OCI-LY7 (cell line): ENCODE measurements at regions not wholly inside any gene's neighbourhood (a gene's known extent, or its start where the extent isn't known, plus 50 kb on each side); places are given as distances from the start of the nearest gene placed in this dataset.

ENCODE experiments used
- BruUV-seq: library from RNA; stranded (reverse); fragments of 400-500 nt; replicated peaks from 2 replicates; lab custom pipeline; 2021; lab: Mats Ljungman, UMichigan
- CTCF ChIA-PET: fragments of 300-600 bp; sonication (Branson Sonifier 250); formaldehyde crosslinking; loops from one replicate; lab custom pipeline; 2022; ENCODE audit warnings: antibody characterized with exemption; ENCODE audit not compliant: unreplicated experiment; lab: Charles Lee
- POLR2A ChIA-PET: fragments of 300-600 bp; sonication (Branson Sonifier 250); formaldehyde crosslinking; loops from one replicate; lab custom pipeline; 2022; ENCODE audit warnings: antibody characterized with exemption; lab: Charles Lee
- DNase-seq: peaks from one replicate; pipeline ENCODE4 v3.0.0-alpha.2; 2015; ENCODE audit warnings: low spot score
- H2AFZ ChIP-seq: fragments of 200-600 bp; sonication (generic), shearing (Covaris generic); 2 replicates; pipeline ENCODE4 v1.6.1; 2014; ENCODE audit warnings: mild to moderate bottlenecking, antibody characterized with exemption, low read length, moderate library complexity
- H3K27ac ChIP-seq: fragments of 200-600 bp; sonication (generic); 2 replicates; pipeline ENCODE4 v1.5.1; 2014; ENCODE audit warnings: mixed run types, low read depth, mild to moderate bottlenecking, moderate library complexity, low read length, inconsistent platforms; ENCODE audit not compliant: poor library complexity, severe bottlenecking
- H3K36me3 ChIP-seq: fragments of 200-600 bp; sonication (generic); 2 replicates; pipeline ENCODE4 v1.6.1; 2014; ENCODE audit warnings: mild to moderate bottlenecking, antibody characterized with exemption, low read length, moderate library complexity, mixed read lengths; ENCODE audit not compliant: insufficient read depth
- H3K4me1 ChIP-seq: fragments of 200-600 bp; sonication (generic); 2 replicates; pipeline ENCODE4 v1.5.1; 2014; ENCODE audit warnings: mild to moderate bottlenecking, low read length; ENCODE audit not compliant: insufficient read depth, poor library complexity, severe bottlenecking
- H3K4me2 ChIP-seq: fragments of 200-600 bp; sonication (generic); 2 replicates; pipeline ENCODE4 v1.6.1; 2014; ENCODE audit warnings: mild to moderate bottlenecking, low read length
- H3K4me3 ChIP-seq: fragments of 200-600 bp; sonication (generic); 2 replicates; pipeline ENCODE4 v1.5.1; 2014; ENCODE audit warnings: mild to moderate bottlenecking, low read depth, low read length; ENCODE audit not compliant: poor library complexity, severe bottlenecking
- H3K79me2 ChIP-seq: fragments of 200-600 bp; sonication (generic); 2 replicates; pipeline ENCODE4 v1.6.1; 2016; ENCODE audit warnings: low read depth, mild to moderate bottlenecking, low read length, moderate library complexity, mixed read lengths; ENCODE audit not compliant: insufficient read depth
- H3K9me2 ChIP-seq: fragments of 200-600 bp; sonication (generic); 2 replicates; pipeline ENCODE4 v1.6.1; 2016; ENCODE audit warnings: mild to moderate bottlenecking, low read length, mixed read lengths; ENCODE audit not compliant: insufficient read depth
- H3K9me3 ChIP-seq: fragments of 200-600 bp; sonication (generic); 2 replicates; pipeline ENCODE4 v1.6.1; 2014; ENCODE audit warnings: mild to moderate bottlenecking, mixed run types, low read length, mixed read lengths
- H4K20me1 ChIP-seq: fragments of 200-600 bp; sonication (generic); 2 replicates; pipeline ENCODE4 v1.6.1; 2014; ENCODE audit warnings: mild to moderate bottlenecking, antibody characterized with exemption, low read length, moderate library complexity, mixed read lengths; ENCODE audit not compliant: insufficient read depth
- EZH2phosphoT487 ChIP-seq: fragments of 200-600 bp; sonication (generic); IDR thresholded peaks from 2 replicates; pipeline ENCODE4 v1.6.1; 2018; ENCODE audit warnings: low read depth, borderline replicate concordance, mild to moderate bottlenecking, mixed run types, antibody characterized with exemption, low read length, moderate library complexity, mixed read lengths
- intact Hi-C: fragments of 100-400 bp; cut with micrococcal nuclease; formaldehyde crosslinking; loops from one replicate; pipeline ENCODE4 v1.10.0; 2022; ENCODE audit not compliant: unreplicated experiment
- TF ChIP-seq, protein P1 (sequence below): fragments of 200-600 bp; sonication (generic); conservative IDR thresholded peaks from 2 replicates; pipeline ENCODE4 v1.5.1; 2014; ENCODE audit warnings: mild to moderate bottlenecking, antibody characterized with exemption, low read length, moderate library complexity, mixed read lengths

DNA sequence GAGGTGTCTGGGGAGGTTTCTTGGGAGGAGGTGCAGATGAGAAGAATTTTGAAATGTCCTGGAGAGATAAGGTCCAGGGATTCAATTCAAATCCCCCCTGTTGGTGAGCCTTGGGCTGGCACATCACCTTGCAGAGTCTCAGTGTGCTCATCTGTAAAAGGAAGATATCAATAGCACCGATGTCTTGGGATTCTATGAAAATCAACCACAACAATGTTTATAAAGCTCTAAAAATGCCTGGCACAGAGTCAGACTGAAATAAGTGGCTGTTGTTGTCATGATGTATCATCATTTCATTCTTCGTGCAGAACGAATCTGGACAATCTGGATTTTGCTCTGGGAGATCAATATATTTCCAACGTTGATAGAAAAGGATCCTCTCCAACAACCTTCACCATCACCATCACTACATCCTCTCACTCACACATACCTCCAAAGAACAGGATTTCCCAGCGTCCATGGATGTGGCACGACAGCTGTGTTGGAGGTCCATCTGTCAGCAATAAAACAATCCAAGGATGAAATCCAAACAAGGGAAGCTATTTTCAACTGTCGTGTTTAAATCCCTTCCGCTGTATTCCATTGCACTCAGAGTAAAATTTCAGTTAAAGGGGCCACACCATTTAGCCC lies 393.7 kb upstream of the DYNLRB2 start:
- no peaks in the 10 kb centered on the region for H3K9me3 ChIP-seq
- intact Hi-C loops = no loop called here
- no peak for TF ChIP-seq EZH2phosphoT487
- TF ChIP-seq, protein P1, sequence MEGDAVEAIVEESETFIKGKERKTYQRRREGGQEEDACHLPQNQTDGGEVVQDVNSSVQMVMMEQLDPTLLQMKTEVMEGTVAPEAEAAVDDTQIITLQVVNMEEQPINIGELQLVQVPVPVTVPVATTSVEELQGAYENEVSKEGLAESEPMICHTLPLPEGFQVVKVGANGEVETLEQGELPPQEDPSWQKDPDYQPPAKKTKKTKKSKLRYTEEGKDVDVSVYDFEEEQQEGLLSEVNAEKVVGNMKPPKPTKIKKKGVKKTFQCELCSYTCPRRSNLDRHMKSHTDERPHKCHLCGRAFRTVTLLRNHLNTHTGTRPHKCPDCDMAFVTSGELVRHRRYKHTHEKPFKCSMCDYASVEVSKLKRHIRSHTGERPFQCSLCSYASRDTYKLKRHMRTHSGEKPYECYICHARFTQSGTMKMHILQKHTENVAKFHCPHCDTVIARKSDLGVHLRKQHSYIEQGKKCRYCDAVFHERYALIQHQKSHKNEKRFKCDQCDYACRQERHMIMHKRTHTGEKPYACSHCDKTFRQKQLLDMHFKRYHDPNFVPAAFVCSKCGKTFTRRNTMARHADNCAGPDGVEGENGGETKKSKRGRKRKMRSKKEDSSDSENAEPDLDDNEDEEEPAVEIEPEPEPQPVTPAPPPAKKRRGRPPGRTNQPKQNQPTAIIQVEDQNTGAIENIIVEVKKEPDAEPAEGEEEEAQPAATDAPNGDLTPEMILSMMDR = no peak
- H3K27ac ChIP-seq = no peak overlapping the region
- no peak overlapping the region for H2AFZ ChIP-seq
- no peaks in the 10 kb centered on the region for H4K20me1 ChIP-seq
- H3K4me3 ChIP-seq = no peak overlapping the region
- BruUV-seq = no TSS peak
- CTCF ChIA-PET = no interaction called here
- no peak overlapping the region for H3K4me2 ChIP-seq
- POLR2A ChIA-PET = no interaction called here
- no peaks in the 10 kb centered on the region for H3K79me2 ChIP-seq
- DNase-seq = no peak
- no peaks in the 10 kb centered on the region for H3K9me2 ChIP-seq
- H3K36me3 ChIP-seq = no peaks in the 10 kb centered on the region
- H3K4me1 ChIP-seq = no peaks in the 10 kb centered on the region

DNA sequence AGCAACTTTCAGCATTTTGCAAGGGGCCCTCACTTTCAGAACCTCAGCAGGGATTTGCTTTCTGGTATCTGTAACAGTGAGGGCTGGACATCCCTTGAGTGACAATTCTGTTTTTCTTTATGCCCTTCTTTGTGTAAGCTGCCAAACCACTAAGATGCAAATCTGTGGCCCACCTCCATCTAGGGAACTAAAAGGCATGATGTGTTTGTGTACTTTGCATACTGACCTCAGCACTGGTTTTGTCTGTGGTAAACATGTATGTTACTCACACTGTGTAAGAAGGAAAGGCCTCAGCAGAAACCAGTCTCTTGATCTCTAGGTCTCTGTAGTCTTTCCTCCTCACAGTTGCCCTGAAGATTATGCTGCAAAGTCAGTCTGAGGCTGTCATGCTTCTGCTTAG lies 396.6 kb upstream of the DYNLRB2 start:
- Histone ChIP-seq H3K36me3 (no peaks in the 10 kb centered on the region), H3K79me2 (no peaks in the 10 kb centered on the region), H4K20me1 (no peaks in the 10 kb centered on the region), H3K27ac (no peak overlapping the region), H3K4me2 (no peak overlapping the region), H2AFZ (no peak overlapping the region), H3K9me2 (no peaks in the 10 kb centered on the region), H3K4me3 (no peak overlapping the region), H3K9me3 (no peaks in the 10 kb centered on the region), H3K4me1 (no peaks in the 10 kb centered on the region)
- DNase-seq = no peak
- TF ChIP-seq, protein P1 = no peak
- TF ChIP-seq EZH2phosphoT487 = no peak
- intact Hi-C loops = no loop called here
- POLR2A ChIA-PET = no interaction called here
- BruUV-seq = no TSS peak
- CTCF ChIA-PET = no interaction called here

DNA sequence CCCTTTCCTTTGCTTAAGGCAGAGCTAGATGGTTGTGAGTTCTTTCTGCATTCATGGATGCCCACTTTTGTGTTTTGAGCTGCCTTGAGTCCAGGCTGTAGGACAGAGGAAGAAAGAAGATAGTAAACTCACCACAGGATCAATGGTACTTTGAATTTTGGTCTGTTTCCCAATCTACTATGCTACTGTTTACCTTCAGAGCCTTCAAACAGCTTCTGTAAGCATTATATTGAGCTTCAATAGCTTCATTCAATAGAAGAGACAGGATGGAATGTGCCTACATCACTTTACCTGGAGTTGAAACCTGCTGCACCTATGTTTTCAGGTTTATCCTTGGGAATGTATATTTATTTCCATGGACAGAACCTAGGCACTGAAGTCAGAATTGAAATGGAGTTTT lies 397.9 kb upstream of the DYNLRB2 start:
- no peak overlapping the region for H2AFZ ChIP-seq
- intact Hi-C loops = no loop called here
- H3K79me2 ChIP-seq = no peaks in the 10 kb centered on the region
- DNase-seq = no peak
- POLR2A ChIA-PET = no interaction called here
- H3K36me3 ChIP-seq = no peaks in the 10 kb centered on the region
- no peaks in the 10 kb centered on the region for H3K4me1 ChIP-seq
- H3K9me3 ChIP-seq = no peaks in the 10 kb centered on the region
- no TSS peak for BruUV-seq
- CTCF ChIA-PET = no interaction called here
- no peak overlapping the region for H3K27ac ChIP-seq
- H3K4me2 ChIP-seq = no peak overlapping the region
- no peaks in the 10 kb centered on the region for H3K9me2 ChIP-seq
- H3K4me3 ChIP-seq = no peak overlapping the region
- H4K20me1 ChIP-seq = no peaks in the 10 kb centered on the region
- no peak for TF ChIP-seq EZH2phosphoT487
- TF ChIP-seq, protein P1 = no peak
